ENCODE measurements at regions not wholly inside any gene's neighbourhood (a gene's known extent, or its start where the extent isn't known, plus 50 kb on each side); places are given as distances from the start of the nearest gene placed in this dataset.
"Not testable (repeated sequence)": the region's sequence is repeated elsewhere in the genome, so short reads cannot be mapped to it uniquely, and the experiment has no call there.

DNA sequence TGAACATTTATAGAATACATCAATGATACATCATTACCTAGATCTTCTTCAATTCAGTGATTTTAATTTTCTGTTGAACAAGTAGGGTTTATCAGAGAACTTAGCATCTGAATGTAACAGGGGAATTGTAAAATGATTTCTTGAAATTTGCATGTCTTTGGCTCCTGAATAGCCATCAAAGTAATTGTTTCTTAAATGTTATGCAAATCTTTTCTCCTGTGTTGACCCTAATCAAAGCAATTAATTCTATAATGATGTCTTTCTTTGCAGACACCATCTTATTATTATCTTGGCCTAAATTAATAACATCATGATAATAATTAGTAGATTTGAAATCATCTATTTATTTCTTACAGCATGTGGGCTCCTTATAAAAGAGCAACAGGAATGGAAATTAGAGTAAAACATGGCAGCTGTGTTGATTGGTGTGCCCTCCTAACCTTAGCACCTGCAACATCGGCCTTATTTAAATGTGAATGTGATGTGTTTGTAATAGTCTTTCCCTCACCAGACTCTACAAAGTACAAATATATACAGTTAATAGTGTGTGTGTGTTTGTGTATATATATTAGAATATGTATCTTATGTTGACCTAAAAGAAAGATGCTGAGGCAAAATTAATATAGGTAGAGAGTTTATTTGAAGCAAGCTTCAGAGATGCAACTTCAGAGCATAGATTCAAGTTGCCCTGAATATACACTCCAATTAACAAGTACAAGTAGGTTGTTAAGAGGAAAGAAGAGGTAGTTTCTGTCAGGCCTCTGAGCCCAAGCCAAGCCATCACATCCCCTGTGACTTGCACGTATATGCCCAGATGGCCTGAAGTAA is 328.0 kb upstream of the TECRL start:
- DNase-seq: no peak
- Histone ChIP-seq H3K4me3 (no peak overlapping the region), H3K36me3 (no peaks in the 10 kb centered on the region)

GRCh38 chr4:64729561-64729960 is 320.3 kb upstream of the TECRL start:
- no peak for DNase-seq
- Histone ChIP-seq H3K27me3 (no peaks in the 10 kb centered on the region), H3K36me3 (no peaks in the 10 kb centered on the region), H3K9me3 (no peaks in the 10 kb centered on the region), H3K4me3 (no peak overlapping the region)

More for the DNA sequence above, 328.0 kb upstream of the TECRL start:
- Histone ChIP-seq H3K9me3 (peaks cover 5% of the 10 kb centered on the region; the same call in 1 of the 2 replicates), H3K27me3 (no peaks in the 10 kb centered on the region)

DNA sequence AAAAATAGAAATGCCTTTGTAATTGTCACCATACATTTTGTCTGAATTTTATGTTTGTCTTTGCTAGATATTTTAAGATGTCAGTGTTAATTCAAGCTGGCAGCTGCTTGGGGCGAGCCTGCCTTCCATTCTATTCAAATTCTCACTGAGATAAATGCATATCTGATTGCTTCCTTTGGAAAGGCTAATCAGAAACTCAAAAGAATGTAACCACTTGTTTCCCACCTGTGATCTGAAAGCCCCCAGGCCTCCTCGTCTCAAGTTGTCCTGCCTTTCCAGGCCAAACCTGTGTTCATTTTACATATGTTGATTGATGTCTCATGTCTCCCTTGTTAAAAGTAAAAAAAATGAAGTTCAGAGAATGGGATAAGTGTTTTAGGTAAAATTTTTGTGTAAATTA is 318.7 kb upstream of the TECRL start:
- Histone ChIP-seq H3K36me3 (no peaks in the 10 kb centered on the region), H3K9me3 (no peaks in the 10 kb centered on the region), H3K27me3 (no peaks in the 10 kb centered on the region), H3K4me3 (no peak overlapping the region)
- no peak for DNase-seq

DNA sequence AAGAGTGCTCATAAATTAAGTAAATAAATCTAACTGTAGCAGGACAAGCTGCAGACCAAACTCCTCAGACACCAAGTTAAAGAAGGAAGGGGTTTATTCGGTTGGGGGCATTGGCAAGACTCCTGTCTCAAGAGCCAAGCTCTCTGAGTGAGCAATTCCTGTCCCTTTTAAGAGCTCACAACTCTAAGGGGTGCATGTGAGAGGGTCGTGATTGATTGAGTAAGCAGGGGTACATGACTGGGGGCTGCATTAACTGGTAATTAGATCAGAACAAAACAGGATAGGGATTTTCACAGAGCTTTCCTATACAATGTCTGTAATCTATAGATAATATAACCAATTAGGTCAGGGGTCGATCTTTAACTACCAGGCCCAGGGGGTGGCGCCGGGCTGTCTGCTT is 318.1 kb upstream of the TECRL start:
- not testable (repeated sequence) for DNase-seq, H3K9me3 ChIP-seq, H3K36me3 ChIP-seq, H3K4me3 ChIP-seq, H3K27me3 ChIP-seq

- H3K27me3 ChIP-seq: no peaks in the 10 kb centered on the region
- no peaks in the 10 kb centered on the region for H3K9me3 ChIP-seq
- no peak overlapping the region for H3K4me3 ChIP-seq
- no peaks in the 10 kb centered on the region for H3K36me3 ChIP-seq
- no peak for DNase-seq
Observed at GRCh38 chr4:64724689-64725088, 315.4 kb upstream of the TECRL start.

GRCh38 chr4:64721106-64721505 is 311.9 kb upstream of the TECRL start:
- Histone ChIP-seq H3K36me3 (no peaks in the 10 kb centered on the region), H3K4me3 (no peak overlapping the region), H3K27me3 (no peaks in the 10 kb centered on the region), H3K9me3 (no peaks in the 10 kb centered on the region)
- DNase-seq: no peak

- DNase-seq: peak; percentile 22
- Histone ChIP-seq H3K9me3 (no peaks in the 10 kb centered on the region), H3K4me3 (no peak overlapping the region), H3K36me3 (no peaks in the 10 kb centered on the region), H3K27me3 (no peaks in the 10 kb centered on the region)
Observed at GRCh38 chr4:64718091-64718490, 308.8 kb upstream of the TECRL start.

- Histone ChIP-seq H3K9me3 (no peaks in the 10 kb centered on the region), H3K36me3 (no peaks in the 10 kb centered on the region), H3K4me3 (no peak overlapping the region), H3K27me3 (no peaks in the 10 kb centered on the region)
- DNase-seq: no peak
Observed at GRCh38 chr4:64715741-64716140, 306.5 kb upstream of the TECRL start.

GRCh38 chr4:64713256-64713840 is 304.1 kb upstream of the TECRL start:
- Histone ChIP-seq H3K27me3 (no peaks in the 10 kb centered on the region), H3K9me3 (no peaks in the 10 kb centered on the region), H3K36me3 (no peaks in the 10 kb centered on the region), H3K4me3 (no peak overlapping the region)
- DNase-seq: no peak

- Histone ChIP-seq H3K36me3 (no peaks in the 10 kb centered on the region), H3K4me3 (no peak overlapping the region), H3K9me3 (no peaks in the 10 kb centered on the region), H3K27me3 (no peaks in the 10 kb centered on the region)
- DNase-seq: no peak
Observed at GRCh38 chr4:64712590-64712989, 303.3 kb upstream of the TECRL start.

DNA sequence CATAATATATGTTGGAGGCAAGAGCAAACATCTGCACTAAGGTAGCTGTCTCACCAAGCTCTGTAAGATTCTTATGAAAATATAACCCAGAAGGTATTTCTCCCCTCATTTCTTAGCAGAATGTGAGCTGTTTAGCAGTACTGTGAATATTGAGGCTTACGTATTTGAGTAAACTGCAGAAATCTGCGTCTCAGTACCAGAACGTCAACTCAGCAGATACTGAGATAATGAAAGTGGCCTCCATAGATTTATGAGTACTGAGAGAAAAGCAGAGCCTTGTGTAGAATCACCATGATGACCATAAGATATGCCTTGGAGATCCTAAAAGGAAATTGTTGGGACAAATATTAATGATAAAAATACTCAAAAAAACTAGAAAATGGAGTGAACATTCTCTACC is 296.7 kb upstream of the TECRL start:
- Histone ChIP-seq H3K4me3 (no peak overlapping the region), H3K9me3 (no peaks in the 10 kb centered on the region), H3K36me3 (no peaks in the 10 kb centered on the region), H3K27me3 (no peaks in the 10 kb centered on the region)
- DNase-seq: no peak

DNA sequence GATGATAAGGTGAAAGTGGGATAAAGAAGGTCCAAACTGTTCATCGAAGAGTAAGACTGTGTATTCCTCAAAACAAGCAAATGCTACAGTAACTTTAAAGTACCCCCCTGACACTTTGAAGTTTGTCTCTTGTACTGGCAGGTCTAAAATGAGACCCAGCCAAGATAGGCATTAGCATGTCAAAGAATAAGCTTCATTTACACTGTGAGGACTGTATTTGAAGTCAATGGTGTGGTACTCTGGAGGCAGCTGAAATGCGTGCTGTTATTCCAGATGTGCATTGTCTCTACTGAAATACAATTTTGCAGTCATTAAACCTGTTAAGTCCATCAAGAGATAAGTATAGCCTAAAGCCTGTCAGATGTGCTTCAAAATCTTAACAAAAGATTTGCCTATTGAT is 288.9 kb upstream of the TECRL start:
- no peak overlapping the region for H3K4me3 ChIP-seq
- H3K27me3 ChIP-seq: no peaks in the 10 kb centered on the region

DNA sequence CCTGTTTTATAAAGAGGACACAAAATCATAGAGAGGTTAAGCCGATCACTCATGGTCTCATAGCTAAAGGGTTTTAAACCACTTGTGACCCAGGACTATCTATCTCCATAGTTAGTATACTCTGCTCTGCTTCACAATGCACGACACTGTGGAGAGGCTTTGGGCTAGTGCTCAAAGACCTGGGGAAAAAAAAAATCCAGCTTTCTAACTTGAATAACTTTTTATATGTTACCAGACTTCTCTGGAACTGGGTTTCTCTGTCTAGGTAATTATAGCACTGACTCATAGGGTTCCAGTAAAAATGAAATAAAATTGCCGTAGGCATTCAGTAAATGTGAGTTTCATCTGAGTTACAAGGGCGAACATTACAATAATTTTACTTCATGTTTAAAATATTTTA is 273.7 kb upstream of the TECRL start:
- H3K9me3 ChIP-seq: no peaks in the 10 kb centered on the region
- H3K4me3 ChIP-seq: no peak overlapping the region
- DNase-seq: no peak
- no peaks in the 10 kb centered on the region for H3K27me3 ChIP-seq
- no peaks in the 10 kb centered on the region for H3K36me3 ChIP-seq

More for the DNA sequence above, 288.9 kb upstream of the TECRL start:
- H3K9me3 ChIP-seq: no peaks in the 10 kb centered on the region
- no peak for DNase-seq
- H3K36me3 ChIP-seq: no peaks in the 10 kb centered on the region

GRCh38 chr4:64682481-64682880 is 273.2 kb upstream of the TECRL start:
- DNase-seq: no peak
- Histone ChIP-seq H3K27me3 (no peaks in the 10 kb centered on the region), H3K9me3 (no peaks in the 10 kb centered on the region), H3K4me3 (no peak overlapping the region), H3K36me3 (no peaks in the 10 kb centered on the region)

DNA sequence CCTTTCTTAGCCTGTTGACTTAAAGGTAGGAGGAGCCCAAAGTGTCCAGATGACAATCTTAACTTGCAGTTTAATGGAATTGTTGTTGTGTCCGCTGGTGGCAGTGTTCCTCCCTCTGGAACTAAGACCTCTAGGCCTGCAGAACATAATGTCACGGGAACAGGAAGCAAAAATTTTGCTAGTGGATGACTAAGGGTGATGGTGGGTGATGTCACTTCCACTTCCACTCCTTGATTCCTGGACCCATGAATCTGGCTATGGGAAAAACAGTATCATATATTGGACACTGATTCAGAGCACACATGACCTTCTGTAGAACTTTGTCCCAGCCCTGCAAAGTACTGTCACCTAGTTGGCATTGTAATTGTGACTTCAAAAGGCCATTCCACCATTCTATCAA is 263.9 kb upstream of the TECRL start:
- H3K27me3 ChIP-seq, DNase-seq, H3K4me3 ChIP-seq, H3K36me3 ChIP-seq, H3K9me3 ChIP-seq: not testable (repeated sequence)

DNA sequence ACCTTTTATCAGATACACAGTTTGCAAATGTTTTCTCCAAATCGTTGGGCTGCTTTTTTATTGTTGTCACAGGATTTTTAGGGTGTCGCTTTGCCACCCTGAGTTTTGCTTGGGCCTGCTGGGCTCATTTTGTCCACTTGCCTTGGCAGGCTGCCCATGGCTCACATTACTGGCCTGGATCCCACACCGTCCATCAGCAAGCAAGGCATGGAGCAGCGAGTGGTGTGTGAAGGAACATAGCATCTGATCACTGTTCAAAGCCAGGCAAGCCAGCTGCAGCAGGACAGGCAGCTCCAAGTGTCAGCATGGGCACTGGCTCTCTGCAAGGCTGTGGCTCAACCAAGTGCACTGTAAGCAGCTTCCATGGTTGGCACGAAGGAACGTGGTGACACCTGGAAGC is 261.4 kb upstream of the TECRL start:
- no peaks in the 10 kb centered on the region for H3K9me3 ChIP-seq
- no peaks in the 10 kb centered on the region for H3K36me3 ChIP-seq
- DNase-seq: no peak
- H3K4me3 ChIP-seq: no peak overlapping the region
- no peaks in the 10 kb centered on the region for H3K27me3 ChIP-seq

- H3K4me3 ChIP-seq: no peak overlapping the region
- no peaks in the 10 kb centered on the region for H3K27me3 ChIP-seq
- no peaks in the 10 kb centered on the region for H3K9me3 ChIP-seq
- DNase-seq: no peak
- no peaks in the 10 kb centered on the region for H3K36me3 ChIP-seq
Observed at GRCh38 chr4:64643841-64644240, 234.6 kb upstream of the TECRL start.

- Histone ChIP-seq H3K4me3 (no peak overlapping the region), H3K27me3 (no peaks in the 10 kb centered on the region), H3K9me3 (no peaks in the 10 kb centered on the region), H3K36me3 (no peaks in the 10 kb centered on the region)
- no peak for DNase-seq
Observed at GRCh38 chr4:64642936-64643335, 233.7 kb upstream of the TECRL start.
